Thoracic aorta (tissue), 2 donors: ENCODE measurements at regions not wholly inside any gene's neighbourhood (a gene's known extent, or its start where the extent isn't known, plus 50 kb on each side); places are given as distances from the start of the nearest gene placed in this dataset.

Experiments
- ATAC-seq: fragments of 150-250 bp; one replicate; pipeline ENCODE4 v1.8.0; 2017; ENCODE audit warnings: low read depth; ENCODE audit not compliant: insufficient number of reproducible peaks, low FRiP score
- DNase-seq: peaks from one replicate; pipeline ENCODE4 v3.0.0-alpha.2; 2020; ENCODE audit warnings: low spot score
- H3K27ac ChIP-seq, 2 donors: fragments of 200-600 bp; sonication (generic); 1 replicate in 1 of 2; 2 replicates in 1 of 2; pipeline ENCODE4 v1.5.1; 2016; ENCODE audit warnings: mild to moderate bottlenecking in 2 of 2, moderate library complexity in 2 of 2
- H3K27me3 ChIP-seq: fragments of 200-600 bp; sonication (generic); replicated peaks from 2 replicates; pipeline ENCODE4 v1.6.0; 2016; ENCODE audit warnings: mild to moderate bottlenecking; ENCODE audit not compliant: insufficient read depth
- H3K36me3 ChIP-seq: fragments of 200-600 bp; sonication (generic); one replicate; pipeline ENCODE4 v1.5.1; 2016
- H3K4me1 ChIP-seq, 2 donors: fragments of 200-600 bp; sonication (generic); 1 replicate in 1 of 2; 2 replicates in 1 of 2; pipeline versions ENCODE4 v1.5.1 to v1.6.0; 2016; ENCODE audit warnings: low read depth in 2 of 2, mild to moderate bottlenecking in 1 of 2; ENCODE audit not compliant: control insufficient read depth in 1 of 2
- H3K4me3 ChIP-seq: fragments of 200-600 bp; sonication (generic); 2 replicates; pipeline ENCODE4 v1.5.1; 2016; ENCODE audit warnings: mild to moderate bottlenecking
- H3K9me3 ChIP-seq: fragments of 200-600 bp; sonication (generic); 2 replicates; pipeline ENCODE4 v1.5.1; 2016
- CTCF ChIP-seq: fragments of 200-600 bp; sonication (generic); IDR thresholded peaks from one replicate; pipeline ENCODE4 v1.5.1; 2019; ENCODE audit warnings: antibody characterized with exemption

GRCh38 chr7:13352677-13353076 lies 636.8 kb downstream of the ETV1 start:
- no peak for ATAC-seq
- Histone ChIP-seq H3K36me3 (no peaks in the 10 kb centered on the region), H3K27me3 (no peaks in the 10 kb centered on the region), H3K9me3 (no peaks in the 10 kb centered on the region), H3K27ac (no peak overlapping the region), H3K4me3 (no peak overlapping the region), H3K4me1 (no peaks in the 10 kb centered on the region)
- TF ChIP-seq CTCF, result no peak
- DNase-seq, result no peak

- DNase-seq (no peak), ATAC-seq (no peak)
- Histone ChIP-seq H3K27me3 (no peaks in the 10 kb centered on the region), H3K36me3 (no peaks in the 10 kb centered on the region), H3K9me3 (no peaks in the 10 kb centered on the region), H3K27ac (no peak overlapping the region), H3K4me3 (no peak overlapping the region), H3K4me1 (no peaks in the 10 kb centered on the region)
- TF ChIP-seq CTCF, result no peak
Observed at GRCh38 chr7:13359656-13360055, 629.8 kb downstream of the ETV1 start.

GRCh38 chr7:13386741-13387140 lies 602.7 kb downstream of the ETV1 start:
- H3K4me1 ChIP-seq, result no peaks in the 10 kb centered on the region
- ATAC-seq, result no peak
- no peak for DNase-seq
- no peak overlapping the region for H3K4me3 ChIP-seq
- TF ChIP-seq CTCF, result no peak
- no peaks in the 10 kb centered on the region for H3K27me3 ChIP-seq
- H3K27ac ChIP-seq, result no peak overlapping the region
- H3K36me3 ChIP-seq, result no peaks in the 10 kb centered on the region
- H3K9me3 ChIP-seq, result no peaks in the 10 kb centered on the region

GRCh38 chr7:13407911-13408310 lies 581.6 kb downstream of the ETV1 start:
- no peaks in the 10 kb centered on the region for H3K36me3 ChIP-seq
- ATAC-seq, result no peak
- no peak overlapping the region for H3K27ac ChIP-seq
- no peaks in the 10 kb centered on the region for H3K9me3 ChIP-seq
- H3K27me3 ChIP-seq, result no peaks in the 10 kb centered on the region
- H3K4me1 ChIP-seq, result no peaks in the 10 kb centered on the region
- TF ChIP-seq CTCF, result no peak
- no peak overlapping the region for H3K4me3 ChIP-seq
- DNase-seq, result no peak

- ATAC-seq (no peak), DNase-seq (no peak)
- no peaks in the 10 kb centered on the region for H3K9me3 ChIP-seq
- no peaks in the 10 kb centered on the region for H3K36me3 ChIP-seq
- H3K4me3 ChIP-seq, result no peak overlapping the region
- no peaks in the 10 kb centered on the region for H3K4me1 ChIP-seq
- H3K27ac ChIP-seq, result no peak overlapping the region
- no peaks in the 10 kb centered on the region for H3K27me3 ChIP-seq
- no peak for TF ChIP-seq CTCF
Observed at GRCh38 chr7:13411151-13411550, 578.3 kb downstream of the ETV1 start.
